ENCODE measurements at regions not wholly inside any gene's neighbourhood (a gene's known extent, or its start where the extent isn't known, plus 50 kb on each side); places are given as distances from the start of the nearest gene placed in this dataset.

DNA sequence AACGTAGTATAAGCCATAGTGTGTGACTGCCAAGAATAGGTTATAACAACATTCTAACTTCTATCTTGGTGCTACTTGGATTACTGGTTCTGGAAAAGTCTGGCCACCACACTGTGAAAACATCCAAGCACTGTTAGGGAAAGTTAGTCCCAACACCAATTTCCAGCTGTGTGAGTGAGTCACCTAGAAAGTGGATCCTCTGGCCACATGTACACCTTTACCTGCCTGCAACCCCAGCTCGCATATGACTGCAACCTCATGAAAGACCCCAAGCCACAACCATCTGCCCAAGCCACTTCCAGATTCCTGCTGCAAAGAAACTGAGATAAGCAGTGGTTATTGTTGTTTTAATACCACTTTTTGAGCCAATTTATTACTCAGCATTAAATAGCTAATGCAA, 404.5 kb downstream of the KCTD12 start:
- no peaks in the 10 kb centered on the region for H3K27me3 ChIP-seq
- DNase-seq (no peak), ATAC-seq (no peak)
- no peaks in the 10 kb centered on the region for H3K9me3 ChIP-seq
- intact Hi-C loops (cut with DNase I) = no loop called here
- no peaks in the 10 kb centered on the region for H3K4me1 ChIP-seq
- no peak overlapping the region for H3K4me3 ChIP-seq
- H3K36me3 ChIP-seq (replicated peaks in 1 of 2; ENCODE audit: insufficient read depth in 1 of 2, low read depth in 2 of 2) = no peaks in the 10 kb centered on the region
- 48 to 65% methylated on average over 2 of the region's 2 CpGs for WGBS, 2 donors
- H3K27ac ChIP-seq = no peak overlapping the region
- TF ChIP-seq POLR2A (IDR thresholded peaks at IDR 0.05) = no peak
- TF ChIP-seq, protein P1, sequence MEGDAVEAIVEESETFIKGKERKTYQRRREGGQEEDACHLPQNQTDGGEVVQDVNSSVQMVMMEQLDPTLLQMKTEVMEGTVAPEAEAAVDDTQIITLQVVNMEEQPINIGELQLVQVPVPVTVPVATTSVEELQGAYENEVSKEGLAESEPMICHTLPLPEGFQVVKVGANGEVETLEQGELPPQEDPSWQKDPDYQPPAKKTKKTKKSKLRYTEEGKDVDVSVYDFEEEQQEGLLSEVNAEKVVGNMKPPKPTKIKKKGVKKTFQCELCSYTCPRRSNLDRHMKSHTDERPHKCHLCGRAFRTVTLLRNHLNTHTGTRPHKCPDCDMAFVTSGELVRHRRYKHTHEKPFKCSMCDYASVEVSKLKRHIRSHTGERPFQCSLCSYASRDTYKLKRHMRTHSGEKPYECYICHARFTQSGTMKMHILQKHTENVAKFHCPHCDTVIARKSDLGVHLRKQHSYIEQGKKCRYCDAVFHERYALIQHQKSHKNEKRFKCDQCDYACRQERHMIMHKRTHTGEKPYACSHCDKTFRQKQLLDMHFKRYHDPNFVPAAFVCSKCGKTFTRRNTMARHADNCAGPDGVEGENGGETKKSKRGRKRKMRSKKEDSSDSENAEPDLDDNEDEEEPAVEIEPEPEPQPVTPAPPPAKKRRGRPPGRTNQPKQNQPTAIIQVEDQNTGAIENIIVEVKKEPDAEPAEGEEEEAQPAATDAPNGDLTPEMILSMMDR (IDR thresholded peaks at IDR 0.05) = no peak

- intact Hi-C loops (cut with DNase I) = loop anchor here (5.0 to 10.0 kb wide), 2 partner anchors 598 to 790 kb away; no protein-coding TSS in a partner anchor
- H3K27ac ChIP-seq = no peak overlapping the region
- no peak for ATAC-seq
Measured at GRCh38 chr13:76474966-76475365, 411.2 kb downstream of the KCTD12 start.

GRCh38 chr13:76474356-76474755, 411.8 kb downstream of the KCTD12 start:
- WGBS, 2 donors = 58 to 80% methylated on average over 1 of the region's 1 CpG
- Histone ChIP-seq H3K9me3 (no peaks in the 10 kb centered on the region), H3K4me1 (no peaks in the 10 kb centered on the region), H3K27me3 (no peaks in the 10 kb centered on the region), H3K27ac (no peak overlapping the region), H3K4me3 (no peak overlapping the region), H3K36me3 (replicated peaks in 1 of 2; ENCODE audit: insufficient read depth in 1 of 2, low read depth in 2 of 2) (no peaks in the 10 kb centered on the region)
- no peak for TF ChIP-seq POLR2A (IDR thresholded peaks at IDR 0.05)
- TF ChIP-seq, protein P1 (IDR thresholded peaks at IDR 0.05) = no peak
- no peak for ATAC-seq
- intact Hi-C loops (cut with DNase I) = loop anchor here (5.0 to 10.0 kb wide), 2 partner anchors 597 to 790 kb away; no protein-coding TSS in a partner anchor
- no peak for DNase-seq

More at GRCh38 chr13:76474966-76475365, 411.2 kb downstream of the KCTD12 start:
- no peaks in the 10 kb centered on the region for H3K9me3 ChIP-seq
- H3K27me3 ChIP-seq = no peaks in the 10 kb centered on the region
- WGBS, 2 donors = 54 to 56% methylated on average over 2 of the region's 2 CpGs
- TF ChIP-seq POLR2A (IDR thresholded peaks at IDR 0.05) = no peak
- TF ChIP-seq, protein P1 (IDR thresholded peaks at IDR 0.05) = no peak
- no peak overlapping the region for H3K4me3 ChIP-seq
- no peaks in the 10 kb centered on the region for H3K36me3 ChIP-seq (replicated peaks in 1 of 2; ENCODE audit: insufficient read depth in 1 of 2, low read depth in 2 of 2)
- DNase-seq = no peak
- H3K4me1 ChIP-seq = no peaks in the 10 kb centered on the region

DNA sequence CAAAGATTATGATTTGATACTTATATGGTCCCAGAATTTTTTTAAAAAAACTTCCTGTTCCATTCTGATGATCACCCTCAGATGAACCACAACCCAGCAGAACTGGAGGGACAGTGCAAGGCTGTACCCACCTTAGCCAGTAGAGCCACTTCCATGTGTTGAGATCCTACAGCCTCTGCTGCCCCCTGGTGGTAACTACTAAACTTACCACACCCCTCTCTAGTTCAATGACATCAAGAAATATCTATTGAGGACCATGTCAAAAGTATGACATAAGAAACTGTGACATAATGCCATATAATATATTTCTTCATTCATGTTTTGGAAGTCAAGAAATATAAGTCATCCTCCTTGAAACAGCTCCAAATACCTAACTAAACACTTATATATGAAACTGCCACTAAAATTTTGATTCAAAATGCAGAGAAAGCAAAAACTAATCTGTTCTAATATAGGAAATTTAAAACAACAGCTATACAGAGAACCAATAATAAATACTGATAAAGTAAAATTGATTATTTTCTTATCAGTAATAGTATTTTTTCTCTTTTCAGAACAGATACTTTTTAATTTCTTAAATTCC, 412.6 kb downstream of the KCTD12 start:
- H3K36me3 ChIP-seq (replicated peaks in 1 of 2; ENCODE audit: insufficient read depth in 1 of 2, low read depth in 2 of 2) = no peaks in the 10 kb centered on the region
- H3K27me3 ChIP-seq = no peaks in the 10 kb centered on the region
- H3K27ac ChIP-seq = no peak overlapping the region
- intact Hi-C loops (cut with DNase I) = loop anchor here (5.0 to 10.0 kb wide), 2 partner anchors 596 to 789 kb away; no protein-coding TSS in a partner anchor
- peak; percentile 76 to 80 (median 80) for DNase-seq
- TF ChIP-seq POLR2A (IDR thresholded peaks at IDR 0.05) = no peak
- TF ChIP-seq, protein P1 (IDR thresholded peaks at IDR 0.05) = peak; percentile 57 to 95 (median 87)
- H3K9me3 ChIP-seq = no peaks in the 10 kb centered on the region
- H3K4me1 ChIP-seq = no peaks in the 10 kb centered on the region
- no peak overlapping the region for H3K4me3 ChIP-seq
- ATAC-seq = peak; percentile 88

DNA sequence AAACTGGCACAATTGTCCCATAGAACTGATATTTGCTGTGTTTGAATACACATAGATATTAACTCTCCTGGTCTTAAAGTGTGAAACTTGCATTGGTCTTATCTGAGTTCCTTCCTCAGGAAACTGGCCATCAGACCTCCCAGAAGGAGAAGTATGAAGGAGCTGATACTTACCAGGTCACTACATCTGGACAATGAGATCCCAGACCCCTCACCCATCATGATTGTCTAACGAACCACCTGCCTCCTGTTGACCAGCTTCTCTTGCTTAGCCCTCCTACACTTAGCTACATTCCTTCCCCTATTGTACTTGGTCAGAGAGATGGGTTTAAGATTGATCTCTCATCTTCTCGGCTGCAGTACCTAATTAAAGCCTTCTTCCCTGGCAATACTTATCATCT, 413.3 kb downstream of the KCTD12 start:
- DNase-seq = no peak
- no peaks in the 10 kb centered on the region for H3K4me1 ChIP-seq
- H3K4me3 ChIP-seq = no peak overlapping the region
- H3K27me3 ChIP-seq = no peaks in the 10 kb centered on the region
- TF ChIP-seq POLR2A (IDR thresholded peaks at IDR 0.05) = no peak
- TF ChIP-seq, protein P1 (IDR thresholded peaks at IDR 0.05) = no peak
- no peak for ATAC-seq
- H3K9me3 ChIP-seq = no peaks in the 10 kb centered on the region
- intact Hi-C loops (cut with DNase I) = loop anchor here (5.0 to 10.0 kb wide), 2 partner anchors 596 to 788 kb away; no protein-coding TSS in a partner anchor
- no peaks in the 10 kb centered on the region for H3K36me3 ChIP-seq (replicated peaks in 1 of 2; ENCODE audit: insufficient read depth in 1 of 2, low read depth in 2 of 2)
- WGBS, 2 donors = 53 to 61% methylated on average over 2 of the region's 2 CpGs
- no peak overlapping the region for H3K27ac ChIP-seq

Data from body of pancreas (tissue), 4 donors.